HepG2 (cell line): ENCODE measurements at regions not wholly inside any gene's neighbourhood (a gene's known extent, or its start where the extent isn't known, plus 50 kb on each side); places are given as distances from the start of the nearest gene placed in this dataset.

Experiments
- ATAC-seq: fragments of 200-7000 bp; cut with Tn5 transposase; 3 replicates; pipeline ENCODE4 v1.9.1; 2020; ENCODE audit warnings: mild to moderate bottlenecking, moderate library complexity
- BruUV-seq: library from RNA; stranded (reverse); fragments of 400-500 nt; replicated peaks from 2 replicates; lab custom pipeline; 2021; lab: Mats Ljungman, UMichigan
- CTCF ChIA-PET: fragments of 300-600 bp; formaldehyde crosslinking; extraction: SDS; loops from one replicate; lab custom pipeline; 2021; ENCODE audit warnings: low total read pairs, inconsistent platforms, low intra/inter-chr PET ratio; lab: Yijun Ruan, JAX
- POLR2A ChIA-PET: fragments of 350-600 bp; sonication (Branson Sonifier 250); formaldehyde crosslinking; loops from one replicate; lab custom pipeline; 2020; ENCODE audit warnings: antibody characterized with exemption, inconsistent platforms; lab: Yijun Ruan, JAX
- DNase-seq: peaks from one replicate; pipeline ENCODE4 v3.0.0-alpha.2; 2015; ENCODE audit warnings: low spot score
- FAIRE-seq: peaks from 3 replicates; lab custom pipeline; 2011; peaks lifted over from hg19 to GRCh38; lab: Jason Lieb, UNC
- H2AFZ ChIP-seq: one replicate; pipeline ENCODE4 v1.6.1; 2011; ENCODE audit warnings: low read length, inconsistent platforms
- H3K27ac ChIP-seq: fragments of 300-600 bp; 3 replicates; pipeline ENCODE4 v1.8.0; 2011; ENCODE audit warnings: mixed run types, mild to moderate bottlenecking, mixed read lengths, low read length, inconsistent platforms; ENCODE audit not compliant: insufficient read depth; ENCODE audit errors: extremely low read length
- H3K27me3 ChIP-seq, 2 experiments: fragments of 200-600 bp in 1 of 2; 2 replicates in 1 of 2; 3 replicates in 1 of 2; pipeline versions ENCODE4 v1.6.0 to v1.8.0; 2011; ENCODE audit warnings: low read length in 2 of 2, mild to moderate bottlenecking in 2 of 2, moderate library complexity in 2 of 2, inconsistent platforms in 1 of 2; ENCODE audit not compliant: insufficient read depth in 2 of 2, control insufficient read depth in 1 of 2
- H3K36me3 ChIP-seq, 2 experiments: fragments of 200-600 bp in 1 of 2; replicated peaks in 1 of 2; 2 replicates in 1 of 2; 3 replicates in 1 of 2; pipeline versions ENCODE4 v1.5.1 to v1.8.0; 2011; ENCODE audit warnings: low read length in 2 of 2, inconsistent platforms in 1 of 2; ENCODE audit not compliant: insufficient read depth in 2 of 2, control insufficient read depth in 1 of 2
- H3K4me1 ChIP-seq: 2 replicates; pipeline ENCODE4 v1.5.1; 2012; ENCODE audit warnings: low read length, inconsistent platforms; ENCODE audit not compliant: insufficient read depth
- H3K4me2 ChIP-seq: 2 replicates; pipeline ENCODE4 v1.6.0; 2011; ENCODE audit warnings: low read depth, low read length, inconsistent platforms
- H3K4me3 ChIP-seq, 3 experiments: fragments of 200-600 bp in 1 of 3; sonication (generic), shearing (Covaris generic) in 1 of 3; replicated peaks in 1 of 3; 2 replicates each; pipeline ENCODE4 v1.5.1; 2011 to 2016; ENCODE audit warnings: low read length in 3 of 3, inconsistent platforms in 2 of 3, low read depth in 2 of 3, mild to moderate bottlenecking in 2 of 3, control low read depth in 1 of 3, mixed read lengths in 1 of 3; ENCODE audit not compliant: insufficient read depth in 1 of 3
- H3K79me2 ChIP-seq: one replicate; pipeline ENCODE4 v1.6.1; 2011; ENCODE audit warnings: low read length, inconsistent platforms; ENCODE audit not compliant: insufficient read depth
- H3K9ac ChIP-seq: 2 replicates; pipeline ENCODE4 v1.6.0; 2011; ENCODE audit warnings: mild to moderate bottlenecking, low read depth, low read length, inconsistent platforms; ENCODE audit not compliant: insufficient read depth
- H3K9me3 ChIP-seq: 2 replicates; pipeline ENCODE4 v1.5.1; 2012; ENCODE audit warnings: mild to moderate bottlenecking, low read length
- H4K20me1 ChIP-seq: 2 replicates; pipeline ENCODE4 v1.6.0; 2011; ENCODE audit warnings: inconsistent platforms, mild to moderate bottlenecking, low read length, moderate library complexity; ENCODE audit not compliant: insufficient read depth
- CC2D1A ChIP-seq: sonication (generic); formaldehyde crosslinking; IDR thresholded peaks from 2 replicates; pipeline ENCODE4 v1.8.1; 2023; ENCODE audit warnings: mild to moderate bottlenecking, missing genetic modification reagents
- EED ChIP-seq: sonication (generic); formaldehyde crosslinking; IDR thresholded peaks from 2 replicates; pipeline ENCODE4 v1.5.0; 2020; ENCODE audit warnings: mild to moderate bottlenecking, missing genetic modification reagents
- FOSL1 ChIP-seq: sonication (generic); formaldehyde crosslinking; IDR thresholded peaks from 2 replicates; pipeline ENCODE4 v1.9.0; 2021; ENCODE audit warnings: missing genetic modification reagents, borderline replicate concordance
- HIVEP1 ChIP-seq: sonication (generic); formaldehyde crosslinking; IDR thresholded peaks from 2 replicates; pipeline ENCODE4 v1.4.0; 2020; ENCODE audit warnings: mild to moderate bottlenecking, missing genetic modification reagents
- HOXA7 ChIP-seq: sonication (generic); formaldehyde crosslinking; IDR thresholded peaks from 2 replicates; pipeline ENCODE4 v1.8.1; 2022; ENCODE audit warnings: mild to moderate bottlenecking, missing genetic modification reagents, moderate library complexity
- KLF6 ChIP-seq: IDR thresholded peaks from 2 replicates; pipeline ENCODE4 v1.8.0; 2016; ENCODE audit warnings: missing biosample characterization, missing genetic modification reagents
- NR3C1 ChIP-seq: sonication (generic); formaldehyde crosslinking; IDR thresholded peaks from 2 replicates; pipeline ENCODE4 v1.4.0; 2020; ENCODE audit warnings: missing genetic modification reagents
- RNF2 ChIP-seq: fragments of 450-650 bp; conservative IDR thresholded peaks from 2 replicates; pipeline ENCODE4 v1.6.1; 2016; ENCODE audit warnings: low read depth
- SALL2 ChIP-seq: sonication (generic); formaldehyde crosslinking; IDR thresholded peaks from 2 replicates; pipeline ENCODE4 v1.8.1; 2023; ENCODE audit warnings: mild to moderate bottlenecking, missing genetic modification reagents, inconsistent platforms
- ZFP82 ChIP-seq: sonication (generic); formaldehyde crosslinking; IDR thresholded peaks from 2 replicates; pipeline ENCODE4 v1.5.1; 2020; ENCODE audit warnings: mild to moderate bottlenecking, missing genetic modification reagents, borderline replicate concordance
- ZKSCAN5 ChIP-seq: sonication (generic); formaldehyde crosslinking; IDR thresholded peaks from 2 replicates; pipeline ENCODE4 v1.5.1; 2020; ENCODE audit warnings: mild to moderate bottlenecking, missing genetic modification reagents
- WGBS: methylation state at CpG from one replicate; pipeline ENCODE4 v1.1.6; 2017; ENCODE audit warnings: low lambda C conversion rate; 5-methylcytosine and 5-hydroxymethylcytosine counted together
- in situ Hi-C: cut with HindIII; loops from 2 replicates; pipeline ENCODE4 v1.10.0; 2017; ENCODE audit warnings: low pct_unique_long_range_greater_than_20kb; ENCODE audit not compliant: extremely low pct_ligation_motif_present
- intact Hi-C: fragments of 100-400 bp; cut with micrococcal nuclease; formaldehyde crosslinking; loops from one replicate; pipeline ENCODE4 v1.10.0; 2022; ENCODE audit not compliant: unreplicated experiment
- TF ChIP-seq, protein P1 (sequence below): sonication (generic); formaldehyde crosslinking; IDR thresholded peaks from 2 replicates; pipeline ENCODE4 v1.4.0; 2020; ENCODE audit warnings: missing genetic modification reagents
- TF ChIP-seq, protein P2 (sequence below): sonication (generic); formaldehyde crosslinking; IDR thresholded peaks from 2 replicates; pipeline ENCODE4 v1.4.0; 2020; ENCODE audit warnings: missing genetic modification reagents, borderline replicate concordance

DNA sequence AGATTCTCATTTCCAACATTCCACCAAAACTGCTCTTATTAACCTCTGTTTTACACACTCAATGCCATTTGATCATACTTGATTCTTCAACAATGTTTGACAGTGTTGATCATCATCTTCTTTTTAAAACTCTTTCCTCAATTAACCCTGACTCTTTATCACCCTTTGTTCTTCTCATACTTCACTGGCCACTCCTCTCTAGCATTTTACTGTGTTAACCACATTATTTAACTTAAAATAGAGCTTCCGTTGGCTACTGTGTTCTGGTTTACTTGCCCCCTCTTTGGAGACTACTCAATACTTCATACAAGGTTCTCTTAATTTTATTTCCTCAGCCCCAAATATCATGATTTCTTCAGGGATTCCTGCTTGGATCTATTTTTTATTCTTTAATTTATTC lies 121.1 kb upstream of the SPRY2 start:
- Histone ChIP-seq H3K4me1 (no peaks in the 10 kb centered on the region), H2AFZ (no peak overlapping the region), H3K9me3 (peaks cover 19% of the 10 kb centered on the region), H3K27me3 (no peaks in the 10 kb centered on the region), H3K9ac (no peak overlapping the region), H3K36me3 (no peaks in the 10 kb centered on the region), H3K4me2 (no peak overlapping the region), H3K27ac (no peak overlapping the region), H3K4me3 (no peak overlapping the region), H4K20me1 (no peaks in the 10 kb centered on the region), H3K79me2 (no peaks in the 10 kb centered on the region)
- DNase-seq = no peak
- intact Hi-C loops = no loop called here
- no peak for ATAC-seq
- ChIA-PET POLR2A (no interaction called here), CTCF (no interaction called here)
- FAIRE-seq = no peak
- 0% methylated on average over 1 of the region's 1 CpG for whole genome bisulfite sequencing
- in situ Hi-C loops = no loop called here
- BruUV-seq = no TSS peak
- no peak for TF ChIP-seq RNF2
- TF ChIP-seq ZFP82 (CRISPR knock-in tag) = no peak
- TF ChIP-seq, protein P1, sequence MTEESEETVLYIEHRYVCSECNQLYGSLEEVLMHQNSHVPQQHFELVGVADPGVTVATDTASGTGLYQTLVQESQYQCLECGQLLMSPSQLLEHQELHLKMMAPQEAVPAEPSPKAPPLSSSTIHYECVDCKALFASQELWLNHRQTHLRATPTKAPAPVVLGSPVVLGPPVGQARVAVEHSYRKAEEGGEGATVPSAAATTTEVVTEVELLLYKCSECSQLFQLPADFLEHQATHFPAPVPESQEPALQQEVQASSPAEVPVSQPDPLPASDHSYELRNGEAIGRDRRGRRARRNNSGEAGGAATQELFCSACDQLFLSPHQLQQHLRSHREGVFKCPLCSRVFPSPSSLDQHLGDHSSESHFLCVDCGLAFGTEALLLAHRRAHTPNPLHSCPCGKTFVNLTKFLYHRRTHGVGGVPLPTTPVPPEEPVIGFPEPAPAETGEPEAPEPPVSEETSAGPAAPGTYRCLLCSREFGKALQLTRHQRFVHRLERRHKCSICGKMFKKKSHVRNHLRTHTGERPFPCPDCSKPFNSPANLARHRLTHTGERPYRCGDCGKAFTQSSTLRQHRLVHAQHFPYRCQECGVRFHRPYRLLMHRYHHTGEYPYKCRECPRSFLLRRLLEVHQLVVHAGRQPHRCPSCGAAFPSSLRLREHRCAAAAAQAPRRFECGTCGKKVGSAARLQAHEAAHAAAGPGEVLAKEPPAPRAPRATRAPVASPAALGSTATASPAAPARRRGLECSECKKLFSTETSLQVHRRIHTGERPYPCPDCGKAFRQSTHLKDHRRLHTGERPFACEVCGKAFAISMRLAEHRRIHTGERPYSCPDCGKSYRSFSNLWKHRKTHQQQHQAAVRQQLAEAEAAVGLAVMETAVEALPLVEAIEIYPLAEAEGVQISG (CRISPR knock-in tag) = no peak
- no peak for TF ChIP-seq SALL2 (CRISPR knock-in tag)
- TF ChIP-seq, protein P2, sequence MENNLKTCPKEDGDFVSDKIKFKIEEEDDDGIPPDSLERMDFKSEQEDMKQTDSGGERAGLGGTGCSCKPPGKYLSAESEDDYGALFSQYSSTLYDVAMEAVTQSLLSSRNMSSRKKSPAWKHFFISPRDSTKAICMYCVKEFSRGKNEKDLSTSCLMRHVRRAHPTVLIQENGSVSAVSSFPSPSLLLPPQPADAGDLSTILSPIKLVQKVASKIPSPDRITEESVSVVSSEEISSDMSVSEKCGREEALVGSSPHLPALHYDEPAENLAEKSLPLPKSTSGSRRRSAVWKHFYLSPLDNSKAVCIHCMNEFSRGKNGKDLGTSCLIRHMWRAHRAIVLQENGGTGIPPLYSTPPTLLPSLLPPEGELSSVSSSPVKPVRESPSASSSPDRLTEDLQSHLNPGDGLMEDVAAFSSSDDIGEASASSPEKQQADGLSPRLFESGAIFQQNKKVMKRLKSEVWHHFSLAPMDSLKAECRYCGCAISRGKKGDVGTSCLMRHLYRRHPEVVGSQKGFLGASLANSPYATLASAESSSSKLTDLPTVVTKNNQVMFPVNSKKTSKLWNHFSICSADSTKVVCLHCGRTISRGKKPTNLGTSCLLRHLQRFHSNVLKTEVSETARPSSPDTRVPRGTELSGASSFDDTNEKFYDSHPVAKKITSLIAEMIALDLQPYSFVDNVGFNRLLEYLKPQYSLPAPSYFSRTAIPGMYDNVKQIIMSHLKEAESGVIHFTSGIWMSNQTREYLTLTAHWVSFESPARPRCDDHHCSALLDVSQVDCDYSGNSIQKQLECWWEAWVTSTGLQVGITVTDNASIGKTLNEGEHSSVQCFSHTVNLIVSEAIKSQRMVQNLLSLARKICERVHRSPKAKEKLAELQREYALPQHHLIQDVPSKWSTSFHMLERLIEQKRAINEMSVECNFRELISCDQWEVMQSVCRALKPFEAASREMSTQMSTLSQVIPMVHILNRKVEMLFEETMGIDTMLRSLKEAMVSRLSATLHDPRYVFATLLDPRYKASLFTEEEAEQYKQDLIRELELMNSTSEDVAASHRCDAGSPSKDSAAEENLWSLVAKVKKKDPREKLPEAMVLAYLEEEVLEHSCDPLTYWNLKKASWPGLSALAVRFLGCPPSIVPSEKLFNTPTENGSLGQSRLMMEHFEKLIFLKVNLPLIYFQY (CRISPR knock-in tag) = no peak
- TF ChIP-seq ZKSCAN5 (CRISPR knock-in tag) = no peak
- TF ChIP-seq KLF6 = no peak
- no peak for TF ChIP-seq FOSL1
- TF ChIP-seq NR3C1 (CRISPR knock-in tag) = no peak
- no peak for TF ChIP-seq HOXA7 (CRISPR knock-in tag)
- no peak for TF ChIP-seq EED (CRISPR knock-in tag)
- no peak for TF ChIP-seq CC2D1A (CRISPR knock-in tag)
- TF ChIP-seq HIVEP1 = no peak
